Lower leg skin (tissue), 3 donors: ENCODE measurements at regions not wholly inside any gene's neighbourhood (a gene's known extent, or its start where the extent isn't known, plus 50 kb on each side); places are given as distances from the start of the nearest gene placed in this dataset.

Experiments
- CTCF ChIP-seq, 3 donors: fragments of 450-650 bp; IDR thresholded peaks; one replicate each; pipeline ENCODE4 v1.5.1; 2016; ENCODE audit warnings: antibody characterized with exemption in 3 of 3, mild to moderate bottlenecking in 3 of 3, moderate library complexity in 2 of 3
- POLR2A ChIP-seq, 2 donors: fragments of 450-650 bp; IDR thresholded peaks; one replicate each; pipeline ENCODE4 v1.6.1; 2016 to 2017; ENCODE audit warnings: antibody characterized with exemption in 2 of 2, mild to moderate bottlenecking in 1 of 2, moderate library complexity in 1 of 2

DNA sequence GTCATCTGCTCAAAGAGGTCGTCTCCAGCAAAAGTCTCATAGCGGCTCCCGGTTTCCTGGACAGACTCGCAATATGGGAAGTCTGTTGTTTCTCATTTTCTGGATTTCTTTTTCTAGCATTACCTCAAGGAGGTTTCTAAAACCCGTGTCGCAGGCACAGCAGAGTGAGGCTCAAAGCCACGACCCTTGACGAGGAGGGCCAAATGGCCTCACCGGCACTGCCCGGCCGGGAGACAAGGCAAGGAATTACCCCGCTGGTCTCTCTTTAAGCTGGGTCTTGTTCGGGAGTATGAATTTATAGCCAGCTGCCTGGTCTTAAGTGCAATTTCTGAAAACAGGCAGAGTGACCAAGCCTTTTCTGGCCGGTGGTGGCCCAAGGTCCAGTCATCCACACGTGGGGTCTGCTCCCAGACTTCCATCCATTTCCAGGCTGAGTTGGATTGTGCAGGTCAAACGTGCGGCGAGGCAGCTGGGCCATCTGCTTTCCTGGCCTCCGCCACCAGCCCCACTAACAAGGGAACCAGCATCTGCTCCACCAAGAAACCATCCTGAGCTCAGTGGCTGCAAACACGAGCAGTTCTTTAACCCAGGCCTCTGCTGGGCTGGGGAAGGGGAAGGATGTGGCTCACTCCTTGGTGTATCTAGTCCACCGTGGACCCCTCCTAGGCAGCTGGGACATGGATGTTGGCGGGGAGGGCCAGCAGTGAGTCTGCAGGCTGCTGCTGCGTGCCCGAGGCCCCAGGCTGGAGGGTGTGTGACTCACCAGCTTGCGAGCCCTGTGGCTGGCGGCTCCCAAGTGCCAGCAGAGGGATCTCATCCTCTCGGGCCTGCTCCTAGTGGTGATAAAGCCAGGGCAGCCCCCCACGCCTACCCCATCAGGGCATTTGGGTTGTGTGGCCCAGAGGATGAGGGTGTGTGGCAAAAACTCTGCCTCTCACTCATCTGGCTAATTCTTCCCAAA lies 55.6 kb upstream of the COL5A1 start:
- no peak for TF ChIP-seq CTCF (IDR thresholded peaks at IDR 0.05)
- no peak for TF ChIP-seq POLR2A (IDR thresholded peaks at IDR 0.05)
